IMR-90 (cell line): ENCODE measurements at regions not wholly inside any gene's neighbourhood (a gene's known extent, or its start where the extent isn't known, plus 50 kb on each side); places are given as distances from the start of the nearest gene placed in this dataset.

Experiments used
- ATAC-seq: fragments of 200-7000 bp; cut with Tn5 transposase; 2 replicates; pipeline ENCODE4 v1.9.1; 2020; ENCODE audit warnings: low read depth, mild to moderate bottlenecking, moderate library complexity
- BruUV-seq: library from RNA; stranded (reverse); fragments of 400-500 nt; replicated peaks from 2 replicates; lab custom pipeline; 2021; lab: Mats Ljungman, UMichigan
- CTCF ChIA-PET: fragments of 300-600 bp; formaldehyde crosslinking; extraction: SDS; loops from one replicate; lab custom pipeline; 2021; ENCODE audit warnings: antibody characterized with exemption; lab: Yijun Ruan, JAX
- POLR2A ChIA-PET: fragments of 300-600 bp; sonication (Branson Sonifier 250); formaldehyde crosslinking; loops from one replicate; lab custom pipeline; 2022; ENCODE audit warnings: antibody characterized with exemption; ENCODE audit not compliant: unreplicated experiment; lab: Charles Lee
- DNase-seq: peaks from one replicate; pipeline ENCODE4 v3.0.0; 2013
- H2AFZ ChIP-seq: replicated peaks from 2 replicates; pipeline ENCODE3; 2013; ENCODE audit warnings: low read length, mild to moderate bottlenecking; ENCODE audit not compliant: poor library complexity
- H2AK5ac ChIP-seq: 2 replicates; pipeline ENCODE4 v1.6.1; 2013; ENCODE audit warnings: low read depth, low read length, inconsistent platforms
- H2AK9ac ChIP-seq: replicated peaks from 2 replicates; pipeline ENCODE3; 2013; ENCODE audit warnings: mild to moderate bottlenecking, low read depth, low read length, moderate library complexity; ENCODE audit not compliant: poor library complexity
- H2BK120ac ChIP-seq: 2 replicates; pipeline ENCODE4 v1.6.1; 2013; ENCODE audit warnings: low read depth, low read length, inconsistent platforms
- H2BK15ac ChIP-seq: 3 replicates; pipeline ENCODE4 v1.6.1; 2013; ENCODE audit warnings: low read depth, low read length, inconsistent platforms
- H2BK20ac ChIP-seq: 2 replicates; pipeline ENCODE4 v1.6.1; 2013; ENCODE audit warnings: low read depth, mild to moderate bottlenecking, inconsistent platforms, low read length, moderate library complexity
- H2BK5ac ChIP-seq: 2 replicates; pipeline ENCODE4 v1.6.1; 2013; ENCODE audit warnings: mild to moderate bottlenecking, low read depth, low read length, inconsistent platforms; ENCODE audit not compliant: poor library complexity, severe bottlenecking
- H3K14ac ChIP-seq: replicated peaks from 2 replicates; pipeline ENCODE4 v1.6.1; 2013; ENCODE audit warnings: low read depth, low read length, inconsistent platforms
- H3K18ac ChIP-seq: 2 replicates; pipeline ENCODE4 v1.6.1; 2013; ENCODE audit warnings: low read depth, low read length, control low read depth
- H3K23ac ChIP-seq: 2 replicates; pipeline ENCODE4 v1.6.1; 2013; ENCODE audit warnings: low read depth, low read length, inconsistent platforms
- H3K27ac ChIP-seq: 2 replicates; pipeline ENCODE4 v1.5.1; 2013; ENCODE audit warnings: mild to moderate bottlenecking, control low read depth, low read length; ENCODE audit not compliant: insufficient read depth
- H3K27me3 ChIP-seq: 2 replicates; pipeline ENCODE4 v1.6.1; 2013; ENCODE audit warnings: low read length; ENCODE audit not compliant: control insufficient read depth, insufficient read depth
- H3K36me3 ChIP-seq: 2 replicates; pipeline ENCODE4 v1.6.1; 2013; ENCODE audit warnings: low read length, mixed read lengths; ENCODE audit not compliant: control insufficient read depth, insufficient read depth
- H3K4ac ChIP-seq: 2 replicates; pipeline ENCODE4 v1.6.1; 2013; ENCODE audit warnings: low read depth, low read length, inconsistent platforms
- H3K4me1 ChIP-seq: 2 replicates; pipeline ENCODE4 v1.6.1; 2013; ENCODE audit warnings: low read length, mixed read lengths; ENCODE audit not compliant: control insufficient read depth, insufficient read depth
- H3K4me2 ChIP-seq: 2 replicates; pipeline ENCODE4 v1.6.1; 2013; ENCODE audit warnings: low read depth, mild to moderate bottlenecking, control low read depth, low read length, moderate library complexity
- H3K4me3 ChIP-seq: 2 replicates; pipeline ENCODE4 v1.5.1; 2013; ENCODE audit warnings: low read depth, mild to moderate bottlenecking, control low read depth, low read length, moderate library complexity; ENCODE audit not compliant: insufficient read depth
- H3K56ac ChIP-seq: 2 replicates; pipeline ENCODE4 v1.6.1; 2013; ENCODE audit warnings: low read length, inconsistent platforms; ENCODE audit not compliant: insufficient read depth; ENCODE audit errors: extremely low read depth
- H3K79me1 ChIP-seq, 2 experiments: 2 replicates each; pipeline ENCODE4 v1.6.1; 2013; ENCODE audit warnings: low read length in 2 of 2, inconsistent platforms in 1 of 2, low read depth in 1 of 2
- H3K9ac ChIP-seq: 2 replicates; pipeline ENCODE4 v1.6.1; 2013; ENCODE audit warnings: low read depth, low read length, control low read depth
- H3K9me1 ChIP-seq: 2 replicates; pipeline ENCODE4 v1.6.1; 2013; ENCODE audit warnings: low read length, inconsistent platforms; ENCODE audit not compliant: insufficient read depth
- H3K9me3 ChIP-seq: 2 replicates; pipeline ENCODE4 v1.6.1; 2013; ENCODE audit warnings: low read length; ENCODE audit not compliant: control insufficient read depth, insufficient read depth
- H4K20me1 ChIP-seq: 2 replicates; pipeline ENCODE4 v1.6.1; 2013; ENCODE audit warnings: low read length, inconsistent platforms; ENCODE audit not compliant: insufficient read depth
- H4K5ac ChIP-seq: 2 replicates; pipeline ENCODE4 v1.6.1; 2013; ENCODE audit warnings: mild to moderate bottlenecking, low read depth, low read length, control low read depth
- H4K8ac ChIP-seq, 2 experiments: 2 replicates each; pipeline ENCODE4 v1.6.1; 2013; ENCODE audit warnings: low read depth in 2 of 2, low read length in 2 of 2, control low read depth in 1 of 2, inconsistent platforms in 1 of 2
- H4K91ac ChIP-seq: 2 replicates; pipeline ENCODE4 v1.6.1; 2013; ENCODE audit warnings: low read depth, low read length, inconsistent platforms; ENCODE audit not compliant: insufficient read depth
- BHLHE40 ChIP-seq: fragments of 150-350 bp; IDR thresholded peaks from 2 replicates; pipeline ENCODE4 v1.6.1; 2016; ENCODE audit warnings: mild to moderate bottlenecking, low read depth, low read length
- CEBPB ChIP-seq: IDR thresholded peaks from 2 replicates; pipeline ENCODE4 v1.6.1; 2012; ENCODE audit warnings: low read depth, low read length, improper control_type of control experiment
- CHD1 ChIP-seq: IDR thresholded peaks from 2 replicates; pipeline ENCODE4 v1.6.1; 2012; ENCODE audit warnings: low read depth, low read length, improper control_type of control experiment
- FOS ChIP-seq: fragments of 150-350 bp; IDR thresholded peaks from 2 replicates; pipeline ENCODE4 v1.6.1; 2016; ENCODE audit warnings: low read depth, low read length
- MAZ ChIP-seq: IDR thresholded peaks from 2 replicates; pipeline ENCODE4 v1.6.1; 2012; ENCODE audit warnings: low read depth, mild to moderate bottlenecking, low read length, improper control_type of control experiment, moderate library complexity, borderline replicate concordance
- RAD21 ChIP-seq: IDR thresholded peaks from 2 replicates; pipeline ENCODE4 v1.6.1; 2012; ENCODE audit warnings: low read length, improper control_type of control experiment
- RCOR1 ChIP-seq: IDR thresholded peaks from 2 replicates; pipeline ENCODE4 v1.6.1; 2012; ENCODE audit warnings: mild to moderate bottlenecking, low read length, improper control_type of control experiment; ENCODE audit not compliant: insufficient replicate concordance
- RFX5 ChIP-seq: IDR thresholded peaks from 2 replicates; pipeline ENCODE4 v1.8.0; 2012; ENCODE audit warnings: low read depth, mild to moderate bottlenecking, low read length, moderate library complexity
- WGBS, 2 experiments: methylation state at CpG; one replicate each; pipeline versions ENCODE4 v1.1.5 to v1.1.7; 2013; ENCODE audit warnings: missing lambda C conversion rate in 2 of 2; ENCODE audit not compliant: insufficient read length in 1 of 2; ENCODE audit errors: extremely low coverage in 2 of 2; 5-methylcytosine and 5-hydroxymethylcytosine counted together
- dilution Hi-C: fragments of 300-500 bp; cut with HindIII; formaldehyde crosslinking; loops from one replicate; pipeline ENCODE4 v1.14.3; 2018; ENCODE audit warnings: low sequenced_read_pairs; ENCODE audit not compliant: unreplicated experiment
- in situ Hi-C: fragments of 300-500 bp; cut with MboI; formaldehyde crosslinking; loops from 3 replicates; pipeline ENCODE4 v1.14.3; 2019; ENCODE audit warnings: low sequenced_read_pairs, inconsistent platforms, mixed read lengths
- intact Hi-C: fragments of 100-400 bp; cut with micrococcal nuclease; formaldehyde crosslinking; loops from 2 replicates; pipeline ENCODE4 v1.10.0; 2022
- TF ChIP-seq, protein P1 (sequence below): fragments of 150-350 bp; IDR thresholded peaks from 2 replicates; pipeline ENCODE4 v1.6.1; 2016; ENCODE audit warnings: low read depth, mild to moderate bottlenecking, low read length, moderate library complexity, borderline replicate concordance
- TF ChIP-seq, protein P2 (sequence below): fragments of 150-350 bp; IDR thresholded peaks from 2 replicates; pipeline ENCODE4 v1.6.1; 2017; ENCODE audit warnings: mild to moderate bottlenecking, antibody characterized with exemption, low read length, low read depth

DNA sequence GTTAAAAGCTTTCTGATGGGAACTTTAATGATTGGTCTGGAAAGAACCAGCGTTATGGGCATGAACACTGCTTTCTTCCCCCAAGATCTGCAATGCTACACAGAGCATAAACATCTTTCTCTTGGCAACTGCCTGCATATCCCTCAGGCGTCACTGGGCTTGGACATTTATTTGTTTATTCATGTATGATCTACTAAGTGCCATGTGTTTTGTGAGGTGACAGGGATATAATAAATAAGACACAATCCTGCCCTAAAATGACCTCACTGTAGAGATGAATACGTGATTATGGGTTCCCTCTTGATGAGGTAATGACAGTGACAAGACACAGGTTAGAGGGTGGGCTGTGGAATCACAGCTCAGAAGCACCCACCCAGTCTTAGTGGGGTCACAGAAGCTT, 485.3 kb downstream of the PDCD6IP start:
- CTCF ChIA-PET: no interaction called here
- in situ Hi-C loops (no loop called here), dilution Hi-C loops (no loop called here), intact Hi-C loops (no loop called here)
- H3K36me3 ChIP-seq: no peaks in the 10 kb centered on the region
- no peak overlapping the region for H3K23ac ChIP-seq
- no peak overlapping the region for H3K56ac ChIP-seq
- H2BK5ac ChIP-seq: no peak overlapping the region
- no peak overlapping the region for H3K14ac ChIP-seq
- H3K9me3 ChIP-seq: no peaks in the 10 kb centered on the region
- no peak overlapping the region for H4K8ac ChIP-seq
- no peak overlapping the region for H3K9ac ChIP-seq
- no peak overlapping the region for H2BK20ac ChIP-seq
- H4K5ac ChIP-seq: no peak overlapping the region
- H2AK9ac ChIP-seq: no peak overlapping the region
- ATAC-seq: no peak
- no peaks in the 10 kb centered on the region for H4K20me1 ChIP-seq
- TF ChIP-seq FOS: no peak
- TF ChIP-seq CEBPB: no peak
- TF ChIP-seq BHLHE40: no peak
- TF ChIP-seq RCOR1: no peak
- no peak for TF ChIP-seq RFX5
- no peak for TF ChIP-seq MAZ
- TF ChIP-seq, protein P1, sequence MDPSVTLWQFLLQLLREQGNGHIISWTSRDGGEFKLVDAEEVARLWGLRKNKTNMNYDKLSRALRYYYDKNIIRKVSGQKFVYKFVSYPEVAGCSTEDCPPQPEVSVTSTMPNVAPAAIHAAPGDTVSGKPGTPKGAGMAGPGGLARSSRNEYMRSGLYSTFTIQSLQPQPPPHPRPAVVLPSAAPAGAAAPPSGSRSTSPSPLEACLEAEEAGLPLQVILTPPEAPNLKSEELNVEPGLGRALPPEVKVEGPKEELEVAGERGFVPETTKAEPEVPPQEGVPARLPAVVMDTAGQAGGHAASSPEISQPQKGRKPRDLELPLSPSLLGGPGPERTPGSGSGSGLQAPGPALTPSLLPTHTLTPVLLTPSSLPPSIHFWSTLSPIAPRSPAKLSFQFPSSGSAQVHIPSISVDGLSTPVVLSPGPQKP: no peak
- no peak for TF ChIP-seq RAD21
- no peak for TF ChIP-seq CHD1
- TF ChIP-seq, protein P2, sequence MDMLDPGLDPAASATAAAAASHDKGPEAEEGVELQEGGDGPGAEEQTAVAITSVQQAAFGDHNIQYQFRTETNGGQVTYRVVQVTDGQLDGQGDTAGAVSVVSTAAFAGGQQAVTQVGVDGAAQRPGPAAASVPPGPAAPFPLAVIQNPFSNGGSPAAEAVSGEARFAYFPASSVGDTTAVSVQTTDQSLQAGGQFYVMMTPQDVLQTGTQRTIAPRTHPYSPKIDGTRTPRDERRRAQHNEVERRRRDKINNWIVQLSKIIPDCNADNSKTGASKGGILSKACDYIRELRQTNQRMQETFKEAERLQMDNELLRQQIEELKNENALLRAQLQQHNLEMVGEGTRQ: no peak
- BruUV-seq: no TSS peak
- H3K9me1 ChIP-seq: no peaks in the 10 kb centered on the region
- H3K4ac ChIP-seq: no peak overlapping the region
- no peak overlapping the region for H3K18ac ChIP-seq
- no peak overlapping the region for H2AK5ac ChIP-seq
- POLR2A ChIA-PET: no interaction called here
- H3K4me2 ChIP-seq: no peak overlapping the region
- no peaks in the 10 kb centered on the region for H3K27me3 ChIP-seq
- H3K79me1 ChIP-seq: no peaks in the 10 kb centered on the region
- no peak overlapping the region for H4K91ac ChIP-seq
- no peaks in the 10 kb centered on the region for H3K4me1 ChIP-seq
- no peak overlapping the region for H3K27ac ChIP-seq
- no peak overlapping the region for H2AFZ ChIP-seq
- no CpG with 5 or more reads among the region's 3 CpGs for WGBS, 2 experiments
- no peak overlapping the region for H3K4me3 ChIP-seq
- no peak overlapping the region for H2BK15ac ChIP-seq
- DNase-seq: no peak
- H2BK120ac ChIP-seq: no peak overlapping the region
